NCI-H2081 treated with DMSO at 0.1 percent for 48 hours (cell line): ENCODE measurements at regions not wholly inside any gene's neighbourhood (a gene's known extent, or its start where the extent isn't known, plus 50 kb on each side); places are given as distances from the start of the nearest gene placed in this dataset.

Experiments
- DNase-seq: peaks from one replicate; lab custom pipeline; 2025; lab: John Stamatoyannopoulos, UW

- no peak for DNase-seq
Measured at GRCh38 chr12:105956662-105957457, 181.9 kb downstream of the NUAK1 start.

GRCh38 chr12:105960319-105961083 is 178.3 kb downstream of the NUAK1 start:
- no peak for DNase-seq

GRCh38 chr12:105961821-105962671 is 176.7 kb downstream of the NUAK1 start:
- no peak for DNase-seq

- no peak for DNase-seq
Measured at GRCh38 chr12:105967038-105967776, 171.5 kb downstream of the NUAK1 start.

- DNase-seq: no peak
Measured at GRCh38 chr12:105968025-105968424, 170.7 kb downstream of the NUAK1 start.

- DNase-seq: no peak
Measured at GRCh38 chr12:105970885-105971284, 167.9 kb downstream of the NUAK1 start.

GRCh38 chr12:105974738-105975137 is 164.0 kb downstream of the NUAK1 start:
- DNase-seq: no peak

- DNase-seq: no peak
Measured at GRCh38 chr12:105975351-105975750, 163.4 kb downstream of the NUAK1 start.

- DNase-seq: no peak
Measured at GRCh38 chr12:105977236-105977635, 161.5 kb downstream of the NUAK1 start.

GRCh38 chr12:105977652-105978051 is 161.1 kb downstream of the NUAK1 start:
- DNase-seq: no peak

GRCh38 chr12:105978276-105978675 is 160.5 kb downstream of the NUAK1 start:
- DNase-seq: no peak

GRCh38 chr12:105978686-105979085 is 160.1 kb downstream of the NUAK1 start:
- DNase-seq: no peak

GRCh38 chr12:105980085-105980484 is 158.7 kb downstream of the NUAK1 start:
- DNase-seq: peak; percentile 62

- no peak for DNase-seq
Measured at GRCh38 chr12:105980533-105980932, 158.2 kb downstream of the NUAK1 start.

- DNase-seq: no peak
Measured at GRCh38 chr12:105982022-105982421, 156.7 kb downstream of the NUAK1 start.

GRCh38 chr12:105983622-105984320 is 155.0 kb downstream of the NUAK1 start:
- DNase-seq: no peak

- DNase-seq: no peak
Measured at GRCh38 chr12:105985383-105985782, 153.4 kb downstream of the NUAK1 start.

GRCh38 chr12:105986779-105987684 is 151.7 kb downstream of the NUAK1 start:
- no peak for DNase-seq

- no peak for DNase-seq
Measured at GRCh38 chr12:105987685-105988035, 151.1 kb downstream of the NUAK1 start.
